HCT116 (cell line): ENCODE measurements at regions not wholly inside any gene's neighbourhood (a gene's known extent, or its start where the extent isn't known, plus 50 kb on each side); places are given as distances from the start of the nearest gene placed in this dataset.

Experiments
- ATAC-seq: fragments of 200-7000 bp; cut with Tn5 transposase; 2 replicates; pipeline ENCODE4 v1.9.1; 2020; ENCODE audit warnings: mild to moderate bottlenecking, moderate library complexity
- BruUV-seq: library from RNA; stranded (reverse); fragments of 400-500 nt; replicated peaks from 2 replicates; lab custom pipeline; 2021; lab: Mats Ljungman, UMichigan
- CTCF ChIA-PET: fragments of 300-600 bp; sonication (Branson Sonifier 250); formaldehyde crosslinking; loops from one replicate; lab custom pipeline; 2021; ENCODE audit warnings: antibody characterized with exemption; lab: Charles Lee
- POLR2A ChIA-PET: fragments of 300-600, 350-600 bp; sonication (Branson Sonifier 250); formaldehyde crosslinking; loops from one replicate; lab custom pipeline; 2021; ENCODE audit warnings: antibody characterized with exemption; lab: Charles Lee
- RAD21 ChIA-PET, 2 experiments: fragments of 300-600 bp; sonication (Branson Sonifier 250); formaldehyde crosslinking; loops; one replicate each; lab custom pipeline; 2023; ENCODE audit warnings: low total read pairs in 2 of 2; ENCODE audit not compliant: uncharacterized antibody in 2 of 2, unreplicated experiment in 2 of 2, low non-redundant PET in 1 of 2; lab: Charles Lee
- DNase-seq: peaks from one replicate; pipeline ENCODE4 v3.0.0-alpha.2; 2010; ENCODE audit warnings: low read depth, low spot score
- H2AFZ ChIP-seq: fragments of 200-600 bp; shearing (Covaris generic), sonication (generic); 2 replicates; pipeline ENCODE4 v1.6.1; 2017; ENCODE audit warnings: low read depth, mixed run types, mixed read lengths, antibody characterized with exemption, low read length; ENCODE audit not compliant: poor library complexity, severe bottlenecking
- H3K27ac ChIP-seq: 2 replicates; pipeline ENCODE4 v1.5.1; 2012; ENCODE audit warnings: low read depth, low read length
- H3K27me3 ChIP-seq: fragments of 200-600 bp; sonication (generic); 2 replicates; pipeline ENCODE4 v1.6.1; 2016; ENCODE audit warnings: mixed run types, low read length, mixed read lengths; ENCODE audit not compliant: insufficient read depth
- H3K36me3 ChIP-seq, 2 experiments: fragments of 200-500 bp in 1 of 2; fragments of 200-600 bp in 1 of 2; sonication (Bioruptor generic) in 1 of 2; sonication (generic) in 1 of 2; 2 replicates each; pipeline versions ENCODE4 v1.5.1 to v1.6.1; 2014 to 2016; ENCODE audit warnings: low read length in 2 of 2, inconsistent platforms in 1 of 2, mixed read lengths in 1 of 2, mixed run types in 1 of 2; ENCODE audit not compliant: insufficient read depth in 2 of 2, control insufficient read depth in 1 of 2
- H3K4me1 ChIP-seq, 2 experiments: fragments of 200-600 bp in 1 of 2; sonication (generic) in 1 of 2; 2 replicates each; pipeline versions ENCODE4 v1.5.1 to v1.6.1; 2012 to 2017; ENCODE audit warnings: low read length in 2 of 2, inconsistent platforms in 1 of 2, mild to moderate bottlenecking in 1 of 2, mixed read lengths in 1 of 2, mixed run types in 1 of 2, moderate library complexity in 1 of 2; ENCODE audit not compliant: insufficient read depth in 2 of 2, control insufficient read depth in 1 of 2
- H3K4me2 ChIP-seq: fragments of 200-600 bp; sonication (generic); 2 replicates; pipeline ENCODE4 v1.6.1; 2017; ENCODE audit warnings: mixed run types, low read length, mixed read lengths
- H3K4me3 ChIP-seq, 2 experiments: fragments of 200-600 bp in 1 of 2; sonication (generic) in 1 of 2; replicated peaks in 1 of 2; 2 replicates each; pipeline ENCODE4 v1.5.1; 2011 to 2016; ENCODE audit warnings: low read length in 2 of 2, control low read depth in 1 of 2, low read depth in 1 of 2, mild to moderate bottlenecking in 1 of 2, mixed read lengths in 1 of 2, mixed run types in 1 of 2
- H3K79me2 ChIP-seq: fragments of 200-600 bp; sonication (generic); 2 replicates; pipeline ENCODE4 v1.6.1; 2017; ENCODE audit warnings: mild to moderate bottlenecking, mixed run types, low read length, moderate library complexity, mixed read lengths; ENCODE audit not compliant: insufficient read depth
- H3K9ac ChIP-seq: fragments of 200-600 bp; sonication (generic); 2 replicates; pipeline ENCODE4 v1.6.1; 2016; ENCODE audit warnings: low read length, mixed read lengths
- H3K9me2 ChIP-seq: fragments of 200-600 bp; sonication (generic), shearing (Covaris generic); 2 replicates; pipeline ENCODE4 v1.6.1; 2017; ENCODE audit warnings: mixed run types, mild to moderate bottlenecking, moderate library complexity; ENCODE audit not compliant: insufficient read depth
- H3K9me3 ChIP-seq, 2 experiments: fragments of 200-500 bp in 1 of 2; fragments of 200-600 bp in 1 of 2; sonication (Bioruptor generic) in 1 of 2; sonication (generic) in 1 of 2; 2 replicates each; pipeline ENCODE4 v1.6.1; 2014 to 2017; ENCODE audit warnings: low read length in 2 of 2, mixed read lengths in 2 of 2, inconsistent platforms in 1 of 2, low read depth in 1 of 2, mild to moderate bottlenecking in 1 of 2, mixed run types in 1 of 2, moderate library complexity in 1 of 2; ENCODE audit not compliant: control insufficient read depth in 1 of 2, insufficient read depth in 1 of 2
- H4K20me1 ChIP-seq: fragments of 200-600 bp; sonication (generic), shearing (Covaris generic); 2 replicates; pipeline ENCODE4 v1.6.1; 2017; ENCODE audit warnings: mixed run types, mild to moderate bottlenecking, moderate library complexity; ENCODE audit not compliant: insufficient read depth
- CBX3 ChIP-seq: IDR thresholded peaks from 2 replicates; pipeline ENCODE4 v1.6.1; 2012; ENCODE audit warnings: low read depth
- EGR1 ChIP-seq: IDR thresholded peaks from 2 replicates; pipeline ENCODE4 v1.6.1; 2012; ENCODE audit warnings: low read depth
- ELF1 ChIP-seq: IDR thresholded peaks from 2 replicates; pipeline ENCODE4 v1.6.1; 2012; ENCODE audit warnings: low read depth, borderline replicate concordance
- EZH2 ChIP-seq: fragments of 200-600 bp; sonication (generic); IDR thresholded peaks from 2 replicates; pipeline ENCODE4 v1.6.1; 2017; ENCODE audit warnings: antibody characterized with exemption, mixed run types
- EZH2phosphoT487 ChIP-seq: fragments of 200-600 bp; IDR thresholded peaks from 2 replicates; pipeline ENCODE4 v1.6.1; 2018; ENCODE audit warnings: antibody characterized with exemption, borderline replicate concordance
- FOSL1 ChIP-seq: IDR thresholded peaks from 2 replicates; pipeline ENCODE4 v1.6.1; 2012; ENCODE audit warnings: low read depth
- JUND ChIP-seq: IDR thresholded peaks from 2 replicates; pipeline ENCODE4 v1.6.1; 2012
- POLR2A ChIP-seq: IDR thresholded peaks from 2 replicates; pipeline ENCODE4 v1.7.0; 2011; ENCODE audit warnings: borderline replicate concordance; ENCODE audit not compliant: insufficient read depth, insufficient read length; ENCODE audit errors: extremely low read depth
- POLR2AphosphoS5 ChIP-seq: IDR thresholded peaks from 2 replicates; pipeline ENCODE4 v1.6.1; 2011; ENCODE audit warnings: mild to moderate bottlenecking, low read depth, low read length, moderate library complexity
- RAD21 ChIP-seq: IDR thresholded peaks from 2 replicates; pipeline ENCODE4 v1.6.1; 2012; ENCODE audit warnings: low read depth, mild to moderate bottlenecking
- SIN3A ChIP-seq: IDR thresholded peaks from 2 replicates; pipeline ENCODE4 v1.6.1; 2012; ENCODE audit warnings: low read depth
- SP1 ChIP-seq: IDR thresholded peaks from 2 replicates; pipeline ENCODE4 v1.6.1; 2012; ENCODE audit warnings: low read depth
- SRF ChIP-seq: IDR thresholded peaks from 2 replicates; pipeline ENCODE4 v1.6.1; 2012; ENCODE audit warnings: low read depth
- TCF7L2 ChIP-seq: IDR thresholded peaks from 2 replicates; pipeline ENCODE4 v1.7.0; 2011; ENCODE audit warnings: borderline replicate concordance, inconsistent platforms; ENCODE audit not compliant: insufficient read depth, insufficient read length; ENCODE audit errors: extremely low read depth
- YY1 ChIP-seq: IDR thresholded peaks from 2 replicates; pipeline ENCODE4 v1.6.1; 2011; ENCODE audit warnings: low read length, low read depth, moderate library complexity, mild to moderate bottlenecking; ENCODE audit not compliant: insufficient replicate concordance; ENCODE audit errors: extremely low read depth
- ZFX ChIP-seq: fragments of 450-650 bp; IDR thresholded peaks from 2 replicates; pipeline ENCODE4 v1.6.1; 2017
- ZNF274 ChIP-seq: fragments of 200-500 bp; sonication (Bioruptor generic); IDR thresholded peaks from 2 replicates; pipeline ENCODE4 v1.6.1; 2014; ENCODE audit warnings: mild to moderate bottlenecking, low read depth, low read length, inconsistent platforms
- intact Hi-C: fragments of 100-400 bp; cut with micrococcal nuclease; formaldehyde crosslinking; loops from 2 replicates; pipeline ENCODE4 v1.10.0; 2022
- TF ChIP-seq, protein P1 (sequence below): IDR thresholded peaks from 2 replicates; pipeline ENCODE4 v1.6.1; 2012
- TF ChIP-seq, protein P2 (sequence below): IDR thresholded peaks from 2 replicates; pipeline ENCODE4 v1.6.1; 2012; ENCODE audit warnings: low read depth
- TF ChIP-seq, protein P3 (sequence below): IDR thresholded peaks from 2 replicates; pipeline ENCODE4 v1.6.1; 2011; ENCODE audit warnings: mild to moderate bottlenecking, low read length, moderate library complexity; ENCODE audit not compliant: insufficient replicate concordance; ENCODE audit errors: extremely low read depth

DNA sequence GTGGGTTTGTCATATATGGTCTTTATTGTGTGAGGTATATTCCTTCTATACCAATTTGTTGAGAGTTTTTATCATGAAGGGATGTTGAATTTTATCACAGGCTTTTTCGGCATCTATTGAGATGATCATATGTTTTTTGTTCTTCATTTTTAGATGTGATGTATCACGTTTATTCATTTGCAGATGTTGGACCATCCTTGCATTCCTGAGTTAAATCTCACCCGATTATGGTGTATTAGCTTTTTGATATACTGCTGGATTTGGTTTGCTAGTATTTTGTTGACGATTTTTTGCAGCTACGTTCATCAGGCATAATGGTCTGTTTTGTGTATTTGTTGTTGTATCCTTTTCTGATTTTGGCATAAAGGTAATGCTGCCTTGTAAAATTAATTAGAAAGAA, 311.0 kb downstream of the PTEN start:
- intact Hi-C loops: no loop called here
- H3K9me3 ChIP-seq: no peaks in the 10 kb centered on the region
- H3K79me2 ChIP-seq: no peaks in the 10 kb centered on the region
- no peak overlapping the region for H3K9ac ChIP-seq
- no peaks in the 10 kb centered on the region for H3K27me3 ChIP-seq
- POLR2A ChIA-PET: no interaction called here
- BruUV-seq: no TSS peak
- no peak for DNase-seq
- CTCF ChIA-PET: no interaction called here
- no peak overlapping the region for H3K4me3 ChIP-seq
- H3K9me2 ChIP-seq: no peaks in the 10 kb centered on the region
- RAD21 ChIA-PET: no interaction called here
- no peak overlapping the region for H3K4me2 ChIP-seq
- no peak overlapping the region for H3K27ac ChIP-seq
- no peaks in the 10 kb centered on the region for H3K36me3 ChIP-seq
- no peaks in the 10 kb centered on the region for H4K20me1 ChIP-seq
- H3K4me1 ChIP-seq: no peaks in the 10 kb centered on the region
- no peak for TF ChIP-seq TCF7L2
- no peak for TF ChIP-seq EGR1
- TF ChIP-seq JUND: no peak
- no peak for TF ChIP-seq EZH2phosphoT487
- TF ChIP-seq CBX3: no peak
- TF ChIP-seq SRF: no peak
- TF ChIP-seq ZFX: no peak
- no peak for TF ChIP-seq ZNF274
- TF ChIP-seq RAD21: no peak
- no peak for TF ChIP-seq ELF1
- no peak for TF ChIP-seq FOSL1
- TF ChIP-seq POLR2A: no peak
- no peak for TF ChIP-seq YY1
- TF ChIP-seq POLR2AphosphoS5: no peak
- TF ChIP-seq, protein P1, sequence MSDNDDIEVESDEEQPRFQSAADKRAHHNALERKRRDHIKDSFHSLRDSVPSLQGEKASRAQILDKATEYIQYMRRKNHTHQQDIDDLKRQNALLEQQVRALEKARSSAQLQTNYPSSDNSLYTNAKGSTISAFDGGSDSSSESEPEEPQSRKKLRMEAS: no peak
- TF ChIP-seq, protein P2, sequence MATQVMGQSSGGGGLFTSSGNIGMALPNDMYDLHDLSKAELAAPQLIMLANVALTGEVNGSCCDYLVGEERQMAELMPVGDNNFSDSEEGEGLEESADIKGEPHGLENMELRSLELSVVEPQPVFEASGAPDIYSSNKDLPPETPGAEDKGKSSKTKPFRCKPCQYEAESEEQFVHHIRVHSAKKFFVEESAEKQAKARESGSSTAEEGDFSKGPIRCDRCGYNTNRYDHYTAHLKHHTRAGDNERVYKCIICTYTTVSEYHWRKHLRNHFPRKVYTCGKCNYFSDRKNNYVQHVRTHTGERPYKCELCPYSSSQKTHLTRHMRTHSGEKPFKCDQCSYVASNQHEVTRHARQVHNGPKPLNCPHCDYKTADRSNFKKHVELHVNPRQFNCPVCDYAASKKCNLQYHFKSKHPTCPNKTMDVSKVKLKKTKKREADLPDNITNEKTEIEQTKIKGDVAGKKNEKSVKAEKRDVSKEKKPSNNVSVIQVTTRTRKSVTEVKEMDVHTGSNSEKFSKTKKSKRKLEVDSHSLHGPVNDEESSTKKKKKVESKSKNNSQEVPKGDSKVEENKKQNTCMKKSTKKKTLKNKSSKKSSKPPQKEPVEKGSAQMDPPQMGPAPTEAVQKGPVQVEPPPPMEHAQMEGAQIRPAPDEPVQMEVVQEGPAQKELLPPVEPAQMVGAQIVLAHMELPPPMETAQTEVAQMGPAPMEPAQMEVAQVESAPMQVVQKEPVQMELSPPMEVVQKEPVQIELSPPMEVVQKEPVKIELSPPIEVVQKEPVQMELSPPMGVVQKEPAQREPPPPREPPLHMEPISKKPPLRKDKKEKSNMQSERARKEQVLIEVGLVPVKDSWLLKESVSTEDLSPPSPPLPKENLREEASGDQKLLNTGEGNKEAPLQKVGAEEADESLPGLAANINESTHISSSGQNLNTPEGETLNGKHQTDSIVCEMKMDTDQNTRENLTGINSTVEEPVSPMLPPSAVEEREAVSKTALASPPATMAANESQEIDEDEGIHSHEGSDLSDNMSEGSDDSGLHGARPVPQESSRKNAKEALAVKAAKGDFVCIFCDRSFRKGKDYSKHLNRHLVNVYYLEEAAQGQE: no peak
- no peak for TF ChIP-seq EZH2
- TF ChIP-seq SP1: no peak
- no peak for TF ChIP-seq SIN3A
- TF ChIP-seq, protein P3, sequence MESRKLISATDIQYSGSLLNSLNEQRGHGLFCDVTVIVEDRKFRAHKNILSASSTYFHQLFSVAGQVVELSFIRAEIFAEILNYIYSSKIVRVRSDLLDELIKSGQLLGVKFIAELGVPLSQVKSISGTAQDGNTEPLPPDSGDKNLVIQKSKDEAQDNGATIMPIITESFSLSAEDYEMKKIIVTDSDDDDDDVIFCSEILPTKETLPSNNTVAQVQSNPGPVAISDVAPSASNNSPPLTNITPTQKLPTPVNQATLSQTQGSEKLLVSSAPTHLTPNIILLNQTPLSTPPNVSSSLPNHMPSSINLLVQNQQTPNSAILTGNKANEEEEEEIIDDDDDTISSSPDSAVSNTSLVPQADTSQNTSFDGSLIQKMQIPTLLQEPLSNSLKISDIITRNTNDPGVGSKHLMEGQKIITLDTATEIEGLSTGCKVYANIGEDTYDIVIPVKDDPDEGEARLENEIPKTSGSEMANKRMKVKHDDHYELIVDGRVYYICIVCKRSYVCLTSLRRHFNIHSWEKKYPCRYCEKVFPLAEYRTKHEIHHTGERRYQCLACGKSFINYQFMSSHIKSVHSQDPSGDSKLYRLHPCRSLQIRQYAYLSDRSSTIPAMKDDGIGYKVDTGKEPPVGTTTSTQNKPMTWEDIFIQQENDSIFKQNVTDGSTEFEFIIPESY: no peak
- H2AFZ ChIP-seq: no peak overlapping the region
- no peak for ATAC-seq
